Right atrium auricular region (tissue), 2 donors: ENCODE measurements at regions not wholly inside any gene's neighbourhood (a gene's known extent, or its start where the extent isn't known, plus 50 kb on each side); places are given as distances from the start of the nearest gene placed in this dataset.

Experiments used
- DNase-seq: peaks from one replicate; pipeline ENCODE4 v3.0.0-alpha.2; 2019; ENCODE audit warnings: low spot score
- H3K27ac ChIP-seq, 2 donors: fragments of 200-600 bp; sonication (generic); 1 replicate in 1 of 2; 2 replicates in 1 of 2; pipeline ENCODE4 v1.5.1; 2016 to 2019
- H3K27me3 ChIP-seq, 2 donors: fragments of 200-600 bp; sonication (generic); one replicate each; pipeline versions ENCODE4 v1.5.1 to v1.6.0; 2017 to 2019
- H3K36me3 ChIP-seq: fragments of 200-600 bp; sonication (generic); one replicate; pipeline ENCODE4 v1.5.1; 2016
- H3K4me1 ChIP-seq, 2 donors: fragments of 200-600 bp; sonication (generic); one replicate each; pipeline versions ENCODE4 v1.5.1 to v1.6.0; 2017 to 2019
- H3K4me3 ChIP-seq, 2 donors: fragments of 200-600 bp; sonication (generic); 1 replicate in 1 of 2; 2 replicates in 1 of 2; pipeline ENCODE4 v1.5.1; 2017 to 2019; ENCODE audit warnings: mild to moderate bottlenecking in 1 of 2, moderate library complexity in 1 of 2
- H3K9me3 ChIP-seq, 2 donors: fragments of 200-600 bp; sonication (generic); one replicate each; pipeline ENCODE4 v1.5.1; 2019
- CTCF ChIP-seq, 2 donors: fragments of 200-600 bp; sonication (generic); IDR thresholded peaks; one replicate each; pipeline ENCODE4 v1.5.1; 2019; ENCODE audit warnings: antibody characterized with exemption in 2 of 2

- H3K4me3 ChIP-seq, result no peak overlapping the region
- no peak overlapping the region for H3K27ac ChIP-seq
- no peaks in the 10 kb centered on the region for H3K27me3 ChIP-seq
- H3K4me1 ChIP-seq, result no peaks in the 10 kb centered on the region
- DNase-seq, result no peak
- H3K36me3 ChIP-seq, result no peaks in the 10 kb centered on the region
- H3K9me3 ChIP-seq, result peaks cover 0 to 16% of the 10 kb centered on the region in 2 donors
- no peak for TF ChIP-seq CTCF (IDR thresholded peaks at IDR 0.05)
Observed at GRCh38 chr14:45679853-45680252, 426.9 kb upstream of the MIS18BP1 start.

- DNase-seq, result no peak
- Histone ChIP-seq H3K27me3 (no peaks in the 10 kb centered on the region), H3K27ac (no peak overlapping the region), H3K9me3 (peaks cover 0 to 7% of the 10 kb centered on the region in 2 donors), H3K4me1 (no peaks in the 10 kb centered on the region), H3K36me3 (no peaks in the 10 kb centered on the region), H3K4me3 (no peak overlapping the region)
- TF ChIP-seq CTCF (IDR thresholded peaks at IDR 0.05), result no peak
Observed at GRCh38 chr14:45678163-45678562, 425.2 kb upstream of the MIS18BP1 start.

- Histone ChIP-seq H3K27me3 (no peaks in the 10 kb centered on the region), H3K9me3 (peaks cover 0 to 7% of the 10 kb centered on the region in 2 donors), H3K36me3 (no peaks in the 10 kb centered on the region), H3K4me3 (no peak overlapping the region), H3K27ac (no peak overlapping the region), H3K4me1 (no peaks in the 10 kb centered on the region)
- TF ChIP-seq CTCF (IDR thresholded peaks at IDR 0.05), result no peak
- DNase-seq, result no peak
Observed at GRCh38 chr14:45673420-45673819, 420.4 kb upstream of the MIS18BP1 start.

GRCh38 chr14:45664668-45665356 is 411.8 kb upstream of the MIS18BP1 start:
- H3K4me3 ChIP-seq, result no peak overlapping the region
- no peaks in the 10 kb centered on the region for H3K27me3 ChIP-seq
- no peak for DNase-seq
- peaks cover 0 to 8% of the 10 kb centered on the region in 2 donors for H3K9me3 ChIP-seq
- no peaks in the 10 kb centered on the region for H3K36me3 ChIP-seq
- no peak for TF ChIP-seq CTCF (IDR thresholded peaks at IDR 0.05)
- H3K27ac ChIP-seq, result no peak overlapping the region
- H3K4me1 ChIP-seq, result no peaks in the 10 kb centered on the region

GRCh38 chr14:45658917-45659299 is 405.9 kb upstream of the MIS18BP1 start:
- TF ChIP-seq CTCF (IDR thresholded peaks at IDR 0.05), result no peak
- no peak for DNase-seq
- no peaks in the 10 kb centered on the region for H3K4me1 ChIP-seq
- H3K36me3 ChIP-seq, result no peaks in the 10 kb centered on the region
- no peaks in the 10 kb centered on the region for H3K27me3 ChIP-seq
- H3K4me3 ChIP-seq, result no peak overlapping the region
- no peaks in the 10 kb centered on the region for H3K9me3 ChIP-seq
- H3K27ac ChIP-seq, result no peak overlapping the region
